Activated B cell treated with CpG ODN at 0.5 μM for 24 hours (primary cell): ENCODE measurements at regions not wholly inside any gene's neighbourhood (a gene's known extent, or its start where the extent isn't known, plus 50 kb on each side); places are given as distances from the start of the nearest gene placed in this dataset.

Source experiments
- ATAC-seq: fragments of 200-7000 bp; cut with Tn5 transposase; one replicate; pipeline ENCODE4 v1.10.0; 2021; ENCODE audit warnings: low read depth, mild to moderate bottlenecking, moderate library complexity
- CTCF ChIA-PET: fragments of 350-600 bp; sonication (Branson Sonifier 250); formaldehyde crosslinking; loops from one replicate; lab custom pipeline; 2021; ENCODE audit warnings: antibody characterized with exemption; lab: Charles Lee
- POLR2A ChIA-PET: fragments of 350-600 bp; sonication (Branson Sonifier 250); formaldehyde crosslinking; loops from one replicate; lab custom pipeline; 2021; ENCODE audit warnings: antibody characterized with exemption; lab: Charles Lee
- DNase-seq: peaks from one replicate; pipeline ENCODE4 v3.0.0; 2022
- H3K27ac Mint-ChIP-seq: one replicate; pipeline ENCODE4 v1.8.0; 2020; ENCODE audit warnings: mixed read lengths
- H3K27me3 Mint-ChIP-seq: one replicate; pipeline ENCODE4 v1.8.0; 2021; ENCODE audit warnings: mixed read lengths
- H3K36me3 Mint-ChIP-seq: one replicate; pipeline ENCODE4 v1.8.0; 2021; ENCODE audit warnings: low read depth, mixed read lengths
- H3K4me1 Mint-ChIP-seq: one replicate; pipeline ENCODE4 v1.8.0; 2021; ENCODE audit warnings: mixed read lengths
- H3K4me3 Mint-ChIP-seq: one replicate; pipeline ENCODE4 v1.8.0; 2020; ENCODE audit warnings: mild to moderate bottlenecking, mixed read lengths
- H3K9me3 Mint-ChIP-seq: one replicate; pipeline ENCODE4 v1.8.0; 2020; ENCODE audit warnings: mixed read lengths
- CTCF ChIP-seq: fragments of 200-600 bp; IDR thresholded peaks from one replicate; pipeline ENCODE4 v1.8.0; 2022; ENCODE audit warnings: antibody characterized with exemption, mild to moderate bottlenecking
- intact Hi-C: fragments of 100-400 bp; cut with micrococcal nuclease; formaldehyde crosslinking; loops from one replicate; pipeline ENCODE4 v1.15.1; 2024

GRCh38 chr15:37638116-37638515 is 296.3 kb upstream of the TMCO5A start:
- Mint-ChIP-seq H3K27ac (no peak overlapping the region), H3K4me1 (no peaks in the 10 kb centered on the region), H3K4me3 (no peak overlapping the region), H3K36me3 (no peaks in the 10 kb centered on the region), H3K9me3 (no peaks in the 10 kb centered on the region), H3K27me3 (no peaks in the 10 kb centered on the region)
- intact Hi-C loops = no loop called here
- ChIA-PET CTCF (no interaction called here), POLR2A (no interaction called here)
- DNase-seq (no peak), ATAC-seq (no peak)
- no peak for TF ChIP-seq CTCF

- CTCF ChIA-PET = no interaction called here
- Mint-ChIP-seq H3K27ac (no peak overlapping the region), H3K36me3 (no peaks in the 10 kb centered on the region), H3K4me1 (no peaks in the 10 kb centered on the region), H3K27me3 (no peaks in the 10 kb centered on the region), H3K4me3 (no peak overlapping the region), H3K9me3 (no peaks in the 10 kb centered on the region)
- no peak for TF ChIP-seq CTCF
- POLR2A ChIA-PET = no interaction called here
- intact Hi-C loops = no loop called here
- DNase-seq (no peak), ATAC-seq (no peak)
Measured at GRCh38 chr15:37638691-37639090, 295.7 kb upstream of the TMCO5A start.

GRCh38 chr15:37652646-37653417 is 281.6 kb upstream of the TMCO5A start:
- H3K4me3 Mint-ChIP-seq = no peak overlapping the region
- no peaks in the 10 kb centered on the region for H3K4me1 Mint-ChIP-seq
- TF ChIP-seq CTCF = no peak
- CTCF ChIA-PET = no interaction called here
- DNase-seq = no peak
- no peaks in the 10 kb centered on the region for H3K36me3 Mint-ChIP-seq
- ATAC-seq = no peak
- H3K27ac Mint-ChIP-seq = no peak overlapping the region
- POLR2A ChIA-PET = no interaction called here
- H3K9me3 Mint-ChIP-seq = peaks cover 14% of the 10 kb centered on the region
- no peaks in the 10 kb centered on the region for H3K27me3 Mint-ChIP-seq
- intact Hi-C loops = no loop called here

GRCh38 chr15:37678124-37678523 is 256.3 kb upstream of the TMCO5A start:
- H3K9me3 Mint-ChIP-seq = no peaks in the 10 kb centered on the region
- ChIA-PET POLR2A (no interaction called here), CTCF (no interaction called here)
- intact Hi-C loops = no loop called here
- no peaks in the 10 kb centered on the region for H3K36me3 Mint-ChIP-seq
- H3K4me1 Mint-ChIP-seq = no peaks in the 10 kb centered on the region
- no peaks in the 10 kb centered on the region for H3K27me3 Mint-ChIP-seq
- H3K4me3 Mint-ChIP-seq = no peak overlapping the region
- no peak for DNase-seq
- no peak for ATAC-seq
- H3K27ac Mint-ChIP-seq = no peak overlapping the region
- TF ChIP-seq CTCF = no peak

- H3K27ac Mint-ChIP-seq = no peak overlapping the region
- peaks cover 2% of the 10 kb centered on the region for H3K9me3 Mint-ChIP-seq
- ATAC-seq (no peak), DNase-seq (no peak)
- no peak for TF ChIP-seq CTCF
- no peaks in the 10 kb centered on the region for H3K4me1 Mint-ChIP-seq
- H3K4me3 Mint-ChIP-seq = no peak overlapping the region
- ChIA-PET CTCF (no interaction called here), POLR2A (no interaction called here)
- H3K36me3 Mint-ChIP-seq = no peaks in the 10 kb centered on the region
- H3K27me3 Mint-ChIP-seq = no peaks in the 10 kb centered on the region
- intact Hi-C loops = no loop called here
Measured at GRCh38 chr15:37679627-37680026, 254.8 kb upstream of the TMCO5A start.
